GM18873 (cell line): ENCODE measurements at regions not wholly inside any gene's neighbourhood (a gene's known extent, or its start where the extent isn't known, plus 50 kb on each side); places are given as distances from the start of the nearest gene placed in this dataset.

Source experiments
- ATAC-seq: cut with Tn5 transposase; IDR thresholded peaks from one replicate; pipeline ENCODE4 v1.9.1; 2021; ENCODE audit warnings: mild to moderate bottlenecking, moderate library complexity, moderate number of reproducible peaks; ENCODE audit not compliant: unreplicated experiment, low FRiP score

DNA sequence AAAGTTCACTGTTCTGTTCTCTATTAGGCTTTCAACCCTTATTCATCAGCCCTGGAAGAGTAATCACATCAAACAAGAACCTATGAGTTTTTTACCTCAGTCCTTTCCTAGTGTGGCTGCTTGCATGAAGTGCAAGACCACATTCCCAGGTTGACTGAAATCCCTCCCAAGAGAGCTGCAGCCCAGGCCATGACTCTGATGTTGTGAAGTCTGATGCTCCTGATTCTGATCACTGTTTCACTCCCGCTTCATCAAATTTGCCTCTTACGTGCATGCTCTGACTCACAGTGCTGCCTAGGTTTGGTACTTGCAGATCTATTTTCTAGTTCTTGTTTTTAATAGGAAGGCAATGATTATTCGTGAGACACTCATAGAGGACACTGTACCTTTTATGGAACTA, 58.2 kb upstream of the DSEL start:
- ATAC-seq: no peak

DNA sequence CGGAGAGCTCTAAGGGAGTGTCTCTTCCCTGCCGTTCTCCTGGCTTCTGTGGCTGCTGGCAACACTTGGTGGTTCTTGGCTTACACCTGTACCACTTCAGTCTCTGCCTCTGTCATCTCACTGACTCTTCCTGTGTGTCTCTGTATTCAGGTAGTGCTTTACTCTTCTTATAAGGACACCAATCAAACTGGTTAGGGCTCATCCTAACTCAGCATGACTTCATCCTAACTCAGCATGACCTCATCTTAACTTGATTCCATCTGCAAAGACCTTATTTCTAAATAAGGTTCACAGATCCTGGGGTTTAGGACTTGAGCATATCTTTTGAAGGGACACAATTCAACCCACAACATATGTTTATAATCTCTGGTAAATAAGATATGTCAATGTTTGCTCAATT, 51.6 kb upstream of the DSEL start:
- ATAC-seq: no peak
